ENCODE measurements at regions not wholly inside any gene's neighbourhood (a gene's known extent, or its start where the extent isn't known, plus 50 kb on each side); places are given as distances from the start of the nearest gene placed in this dataset.

DNA sequence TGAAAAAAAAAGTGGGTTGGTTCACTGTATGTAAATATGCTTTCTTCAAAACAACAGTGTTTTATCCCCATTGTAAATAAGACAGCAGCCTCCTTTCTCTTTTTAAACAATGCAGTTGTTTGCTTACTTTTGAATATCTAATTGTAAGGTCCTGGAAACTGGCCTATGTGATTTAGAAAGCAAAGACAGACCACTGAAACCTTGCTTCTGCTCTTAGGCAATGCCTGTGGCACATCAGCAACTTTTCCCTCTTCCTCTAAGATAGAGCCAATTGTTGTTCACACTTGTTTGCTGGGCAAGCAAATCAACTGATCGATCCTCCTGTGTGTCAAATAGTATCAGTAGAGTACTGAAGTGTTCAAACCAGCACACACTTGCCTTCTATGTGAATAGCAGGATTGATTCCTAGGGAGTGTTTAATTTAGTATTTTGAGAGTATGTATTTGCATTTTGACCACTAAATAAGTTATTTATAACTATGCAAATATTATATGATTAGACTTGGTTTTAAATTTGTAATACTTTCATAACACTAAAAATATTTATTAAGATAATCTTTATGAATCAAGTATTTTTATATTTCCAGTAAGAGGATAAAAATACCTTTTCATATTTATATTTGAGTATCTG, 55.4 kb upstream of the GRPR start:
- Histone ChIP-seq H3K27me3 (no peaks in the 10 kb centered on the region), H3K36me3 (replicated peaks in 1 of 2) (no peaks in the 10 kb centered on the region), H3K4me1 (replicated peaks in 1 of 2) (no peaks in the 10 kb centered on the region), H3K9me3 (replicated peaks in 1 of 3) (no peaks in the 10 kb centered on the region), H3K4me3 (no peak overlapping the region), H3K27ac (no peak overlapping the region)
- TF ChIP-seq POLR2A (IDR thresholded peaks at IDR 0.05) (no peak), CTCF (IDR thresholded peaks at IDR 0.05) (no peak)
- intact Hi-C loops (cut with DNase I) = no loop called here
- no peak for DNase-seq
- WGBS, 4 donors = 60 to 91% (median 78%) methylated on average over 1 of the region's 1 CpG

DNA sequence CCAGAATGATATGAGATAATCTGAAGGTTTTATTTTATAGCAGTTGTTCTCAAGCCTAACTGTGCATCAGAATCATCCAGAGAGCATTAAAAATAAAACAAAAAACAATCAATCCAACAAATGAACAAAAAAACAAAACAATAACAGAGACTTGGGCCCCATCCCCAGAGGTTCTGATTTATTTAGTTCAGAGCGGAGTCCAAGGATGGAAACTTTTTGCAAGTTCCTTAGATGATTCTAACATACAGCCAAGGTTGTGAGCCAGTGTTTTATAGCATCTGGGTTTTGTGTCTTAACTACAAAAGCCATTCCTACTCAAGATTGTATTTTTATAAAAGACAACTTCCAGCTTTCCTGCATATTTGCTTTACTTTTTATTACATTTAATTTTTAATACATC, 59.4 kb upstream of the GRPR start:
- 83 to 97% (median 90%) methylated on average over 1 of the region's 1 CpG for WGBS, 4 donors
- Histone ChIP-seq H3K9me3 (replicated peaks in 1 of 3) (no peaks in the 10 kb centered on the region), H3K4me1 (replicated peaks in 1 of 2) (no peaks in the 10 kb centered on the region), H3K4me3 (no peak overlapping the region), H3K27ac (no peak overlapping the region), H3K36me3 (replicated peaks in 1 of 2) (no peaks in the 10 kb centered on the region), H3K27me3 (no peaks in the 10 kb centered on the region)
- DNase-seq = no peak
- TF ChIP-seq CTCF (IDR thresholded peaks at IDR 0.05) = no peak
- no peak for TF ChIP-seq POLR2A (IDR thresholded peaks at IDR 0.05)
- intact Hi-C loops (cut with DNase I) = no loop called here

DNA sequence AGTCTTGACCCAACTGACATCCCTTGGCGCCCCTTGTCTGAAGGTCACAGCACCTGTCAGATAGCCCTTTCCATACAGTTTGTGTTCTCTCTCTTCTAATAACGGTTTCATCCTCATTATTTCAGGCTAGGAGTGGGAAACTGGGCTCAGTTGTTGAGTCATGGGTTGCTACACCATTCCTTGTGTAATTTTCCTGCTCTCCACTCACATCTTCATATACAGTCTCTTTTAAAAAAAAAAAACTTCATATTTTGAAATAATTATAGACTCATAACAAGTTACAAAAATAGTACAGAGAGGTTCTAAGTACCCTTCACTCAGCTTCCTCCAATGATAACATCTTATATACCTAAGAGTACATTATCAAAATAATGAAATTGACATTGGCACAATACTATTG, 60.2 kb upstream of the GRPR start:
- TF ChIP-seq POLR2A (IDR thresholded peaks at IDR 0.05) (no peak), CTCF (IDR thresholded peaks at IDR 0.05) (no peak)
- H3K36me3 ChIP-seq (replicated peaks in 1 of 2) = no peaks in the 10 kb centered on the region
- DNase-seq = no peak
- WGBS, 4 donors = 64 to 77% (median 65%) methylated on average over 2 of the region's 2 CpGs
- H3K4me1 ChIP-seq (replicated peaks in 1 of 2) = no peaks in the 10 kb centered on the region
- H3K9me3 ChIP-seq (replicated peaks in 1 of 3) = no peaks in the 10 kb centered on the region
- H3K4me3 ChIP-seq = no peak overlapping the region
- no peak overlapping the region for H3K27ac ChIP-seq
- no peaks in the 10 kb centered on the region for H3K27me3 ChIP-seq
- intact Hi-C loops (cut with DNase I) = no loop called here

- intact Hi-C loops (cut with DNase I) = no loop called here
- WGBS, 4 donors = 84 to 95% (median 91%) methylated on average over 3 of the region's 3 CpGs
- Histone ChIP-seq H3K4me1 (replicated peaks in 1 of 2) (no peaks in the 10 kb centered on the region), H3K4me3 (no peak overlapping the region), H3K36me3 (replicated peaks in 1 of 2) (no peaks in the 10 kb centered on the region), H3K27ac (no peak overlapping the region), H3K27me3 (no peaks in the 10 kb centered on the region), H3K9me3 (replicated peaks in 1 of 3) (no peaks in the 10 kb centered on the region)
- DNase-seq = no peak
- TF ChIP-seq CTCF (IDR thresholded peaks at IDR 0.05) (no peak), POLR2A (IDR thresholded peaks at IDR 0.05) (no peak)
Observed at GRCh38 chrX:16061296-16061695, 62.1 kb upstream of the GRPR start.

Measured in adrenal gland (tissue), 9 donors.